Fibroblast of lung (primary cell): ENCODE measurements at regions not wholly inside any gene's neighbourhood (a gene's known extent, or its start where the extent isn't known, plus 50 kb on each side); places are given as distances from the start of the nearest gene placed in this dataset.
"Not testable (repeated sequence)": the region's sequence is repeated elsewhere in the genome, so short reads cannot be mapped to it uniquely, and the experiment has no call there.

ENCODE experiments used
- DNase-seq, 2 donors: peaks; one replicate each; pipeline versions ENCODE4 v3.0.0 to v3.0.0-alpha.2; 2010; ENCODE audit warnings: low read depth in 2 of 2
- H2AFZ ChIP-seq: 2 replicates; pipeline ENCODE4 v1.5.1; 2012; ENCODE audit warnings: low read length, control low read depth, inconsistent platforms
- H3K27ac ChIP-seq: 2 replicates; pipeline ENCODE4 v1.5.1; 2011; ENCODE audit warnings: low read length, control low read depth; ENCODE audit not compliant: insufficient read depth
- H3K27me3 ChIP-seq: 2 replicates; pipeline ENCODE4 v1.5.1; 2011; ENCODE audit warnings: mild to moderate bottlenecking, low read length; ENCODE audit not compliant: control insufficient read depth, insufficient read depth
- H3K36me3 ChIP-seq: 2 replicates; pipeline ENCODE4 v1.5.1; 2011; ENCODE audit warnings: low read length; ENCODE audit not compliant: control insufficient read depth, insufficient read depth
- H3K4me1 ChIP-seq: 2 replicates; pipeline ENCODE4 v1.5.1; 2011; ENCODE audit warnings: low read length; ENCODE audit not compliant: control insufficient read depth, insufficient read depth; ENCODE audit errors: extremely low read depth
- H3K4me2 ChIP-seq: 2 replicates; pipeline ENCODE4 v1.5.1; 2011; ENCODE audit warnings: low read length, control low read depth; ENCODE audit not compliant: insufficient read depth; ENCODE audit errors: extremely low read depth
- H3K4me3 ChIP-seq, 4 experiments: fragments of 200-600 bp in 1 of 4; sonication (generic) in 1 of 4; replicated peaks in 1 of 4; 2 replicates each; pipeline ENCODE4 v1.5.1; 2011 to 2016; ENCODE audit warnings: low read length in 4 of 4, low read depth in 3 of 4, mild to moderate bottlenecking in 3 of 4, control low read depth in 2 of 4, inconsistent platforms in 1 of 4, mixed read lengths in 1 of 4; ENCODE audit not compliant: insufficient read depth in 1 of 4; ENCODE audit errors: control extremely low read depth in 1 of 4
- H3K79me2 ChIP-seq: 2 replicates; pipeline ENCODE4 v1.5.1; 2012; ENCODE audit warnings: mild to moderate bottlenecking, low read length, inconsistent platforms; ENCODE audit not compliant: control insufficient read depth, insufficient read depth
- H3K9ac ChIP-seq: 2 replicates; pipeline ENCODE4 v1.5.1; 2011; ENCODE audit warnings: mild to moderate bottlenecking, low read length, control low read depth; ENCODE audit not compliant: insufficient read depth
- H3K9me3 ChIP-seq: 2 replicates; pipeline ENCODE4 v1.5.1; 2012; ENCODE audit warnings: low read depth, low read length; ENCODE audit not compliant: control insufficient read depth, insufficient read depth
- H4K20me1 ChIP-seq: 2 replicates; pipeline ENCODE4 v1.5.1; 2011; ENCODE audit warnings: low read length; ENCODE audit not compliant: control insufficient read depth, insufficient read depth; ENCODE audit errors: extremely low read depth
- EZH2 ChIP-seq: IDR thresholded peaks from 2 replicates; pipeline ENCODE4 v1.5.1; 2012; ENCODE audit warnings: low read length, control low read depth, mild to moderate bottlenecking; ENCODE audit errors: missing control alignments
- TF ChIP-seq, protein P1 (sequence below), 2 donors: IDR thresholded peaks in 1 of 2; conservative IDR thresholded peaks in 1 of 2; 1 replicate in 1 of 2; 2 replicates in 1 of 2; pipeline ENCODE4 v1.5.1; 2011 to 2012; ENCODE audit warnings: low read length in 2 of 2, control low read depth in 1 of 2, inconsistent platforms in 1 of 2, low read depth in 1 of 2, mild to moderate bottlenecking in 1 of 2

GRCh38 chr1:208349694-208350330 is 105.6 kb upstream of the PLXNA2 start:
- Histone ChIP-seq H3K9ac (no peak overlapping the region), H3K4me1 (no peaks in the 10 kb centered on the region), H3K9me3 (no peaks in the 10 kb centered on the region), H3K27me3 (no peaks in the 10 kb centered on the region), H4K20me1 (no peaks in the 10 kb centered on the region), H2AFZ (no peak overlapping the region), H3K27ac (no peak overlapping the region), H3K79me2 (no peaks in the 10 kb centered on the region), H3K4me3 (no peak overlapping the region), H3K4me2 (no peak overlapping the region), H3K36me3 (no peaks in the 10 kb centered on the region)
- no peak for TF ChIP-seq EZH2
- TF ChIP-seq, protein P1, sequence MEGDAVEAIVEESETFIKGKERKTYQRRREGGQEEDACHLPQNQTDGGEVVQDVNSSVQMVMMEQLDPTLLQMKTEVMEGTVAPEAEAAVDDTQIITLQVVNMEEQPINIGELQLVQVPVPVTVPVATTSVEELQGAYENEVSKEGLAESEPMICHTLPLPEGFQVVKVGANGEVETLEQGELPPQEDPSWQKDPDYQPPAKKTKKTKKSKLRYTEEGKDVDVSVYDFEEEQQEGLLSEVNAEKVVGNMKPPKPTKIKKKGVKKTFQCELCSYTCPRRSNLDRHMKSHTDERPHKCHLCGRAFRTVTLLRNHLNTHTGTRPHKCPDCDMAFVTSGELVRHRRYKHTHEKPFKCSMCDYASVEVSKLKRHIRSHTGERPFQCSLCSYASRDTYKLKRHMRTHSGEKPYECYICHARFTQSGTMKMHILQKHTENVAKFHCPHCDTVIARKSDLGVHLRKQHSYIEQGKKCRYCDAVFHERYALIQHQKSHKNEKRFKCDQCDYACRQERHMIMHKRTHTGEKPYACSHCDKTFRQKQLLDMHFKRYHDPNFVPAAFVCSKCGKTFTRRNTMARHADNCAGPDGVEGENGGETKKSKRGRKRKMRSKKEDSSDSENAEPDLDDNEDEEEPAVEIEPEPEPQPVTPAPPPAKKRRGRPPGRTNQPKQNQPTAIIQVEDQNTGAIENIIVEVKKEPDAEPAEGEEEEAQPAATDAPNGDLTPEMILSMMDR (conservative IDR thresholded peaks at IDR 0.05 in 1 of 2, IDR thresholded peaks at IDR 0.05 in 1 of 2; ENCODE audit: low read depth in 1 of 2, low read length in 2 of 2), result no peak
- DNase-seq, result no peak

DNA sequence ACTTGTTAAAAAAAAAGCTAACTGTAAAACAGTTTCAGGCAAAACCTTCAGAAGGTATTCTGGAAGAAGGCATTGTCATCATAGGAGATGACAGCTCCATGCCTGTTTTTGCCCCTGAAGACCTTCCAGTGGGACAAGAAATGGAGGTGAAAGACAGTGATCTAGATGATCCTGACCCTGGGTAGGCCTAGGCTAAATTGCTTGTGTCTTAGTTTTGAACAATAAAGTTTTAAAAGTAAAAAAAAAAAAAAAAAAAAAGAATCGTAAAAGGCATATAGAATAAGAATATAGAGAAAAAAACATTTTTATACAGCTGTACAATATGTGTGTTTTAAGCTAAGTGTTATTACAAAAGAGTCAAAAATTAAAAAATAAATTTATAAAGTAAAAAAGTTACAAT is 106.6 kb upstream of the PLXNA2 start:
- TF ChIP-seq, protein P1 (conservative IDR thresholded peaks at IDR 0.05 in 1 of 2, IDR thresholded peaks at IDR 0.05 in 1 of 2; ENCODE audit: low read depth in 1 of 2, low read length in 2 of 2), result no peak
- no peak for TF ChIP-seq EZH2
- Histone ChIP-seq H3K4me1 (no peaks in the 10 kb centered on the region), H4K20me1 (no peaks in the 10 kb centered on the region), H3K4me3 (no peak overlapping the region), H3K4me2 (no peak overlapping the region), H2AFZ (no peak overlapping the region), H3K27ac (no peak overlapping the region), H3K36me3 (no peaks in the 10 kb centered on the region), H3K9ac (no peak overlapping the region), H3K27me3 (no peaks in the 10 kb centered on the region), H3K9me3 (no peaks in the 10 kb centered on the region), H3K79me2 (no peaks in the 10 kb centered on the region)
- no peak for DNase-seq

- no peaks in the 10 kb centered on the region for H3K27me3 ChIP-seq
These were observed 107.7 kb upstream of the PLXNA2 start for GRCh38 chr1:208351838-208352237.

GRCh38 chr1:208353797-208354196 is 109.6 kb upstream of the PLXNA2 start:
- not testable (repeated sequence) for H3K4me3 ChIP-seq, H3K27ac ChIP-seq, H3K4me2 ChIP-seq, H3K9me3 ChIP-seq, H3K36me3 ChIP-seq, DNase-seq, H3K9ac ChIP-seq, H3K4me1 ChIP-seq, H4K20me1 ChIP-seq, H2AFZ ChIP-seq, H3K79me2 ChIP-seq, H3K27me3 ChIP-seq

More at GRCh38 chr1:208351838-208352237, 107.7 kb upstream of the PLXNA2 start:
- Histone ChIP-seq H3K79me2 (no peaks in the 10 kb centered on the region), H3K9me3 (no peaks in the 10 kb centered on the region), H3K4me2 (no peak overlapping the region), H2AFZ (no peak overlapping the region), H3K9ac (no peak overlapping the region), H3K27ac (no peak overlapping the region), H4K20me1 (no peaks in the 10 kb centered on the region), H3K4me3 (no peak overlapping the region), H3K36me3 (no peaks in the 10 kb centered on the region), H3K4me1 (no peaks in the 10 kb centered on the region)
- no peak for DNase-seq
- TF ChIP-seq, protein P1 (conservative IDR thresholded peaks at IDR 0.05 in 1 of 2, IDR thresholded peaks at IDR 0.05 in 1 of 2; ENCODE audit: low read depth in 1 of 2, low read length in 2 of 2), result no peak
- no peak for TF ChIP-seq EZH2
